Liver (tissue), 3 donors: ENCODE measurements at regions not wholly inside any gene's neighbourhood (a gene's known extent, or its start where the extent isn't known, plus 50 kb on each side); places are given as distances from the start of the nearest gene placed in this dataset.

Experiments
- ATF3 ChIP-seq: IDR thresholded peaks from 2 replicates; pipeline ENCODE4 v1.6.1; 2016; ENCODE audit warnings: antibody characterized with exemption
- CTCF ChIP-seq: fragments of 150-350 bp; IDR thresholded peaks from 2 replicates; pipeline ENCODE4 v1.5.1; 2017; ENCODE audit warnings: improper control_type of control experiment, low read depth, low read length; ENCODE audit not compliant: missing input control
- EGR1 ChIP-seq, 2 donors: IDR thresholded peaks; 2 replicates each; pipeline ENCODE4 v1.6.1; 2016 to 2018; ENCODE audit warnings: antibody characterized with exemption in 2 of 2, low read depth in 2 of 2
- FOXA1 ChIP-seq: IDR thresholded peaks from 2 replicates; pipeline ENCODE4 v1.6.1; 2016; ENCODE audit warnings: antibody characterized with exemption
- GABPA ChIP-seq, 2 donors: IDR thresholded peaks in 1 of 2; conservative IDR thresholded peaks in 1 of 2; 2 replicates each; pipeline ENCODE4 v1.6.1; 2016; ENCODE audit warnings: antibody characterized with exemption in 2 of 2, mild to moderate bottlenecking in 1 of 2, moderate library complexity in 1 of 2
- HNF4G ChIP-seq: IDR thresholded peaks from 2 replicates; pipeline ENCODE4 v1.6.1; 2016; ENCODE audit warnings: antibody characterized with exemption
- JUND ChIP-seq, 2 donors: IDR thresholded peaks; 2 replicates each; pipeline ENCODE4 v1.6.1; 2016; ENCODE audit warnings: antibody characterized with exemption in 2 of 2
- MAX ChIP-seq: IDR thresholded peaks from 2 replicates; pipeline ENCODE4 v1.6.1; 2016; ENCODE audit warnings: antibody characterized with exemption
- RAD21 ChIP-seq, 2 donors: IDR thresholded peaks; 2 replicates each; pipeline ENCODE4 v1.6.1; 2016; ENCODE audit warnings: antibody characterized with exemption in 2 of 2, mild to moderate bottlenecking in 2 of 2
- REST ChIP-seq: IDR thresholded peaks from 2 replicates; pipeline ENCODE4 v1.6.1; 2016; ENCODE audit warnings: antibody characterized with exemption, mild to moderate bottlenecking
- SP1 ChIP-seq: IDR thresholded peaks from 2 replicates; pipeline ENCODE4 v1.6.1; 2018; ENCODE audit warnings: antibody characterized with exemption, mild to moderate bottlenecking
- TAF1 ChIP-seq: conservative IDR thresholded peaks from 2 replicates; pipeline ENCODE4 v1.6.1; 2016; ENCODE audit warnings: antibody characterized with exemption, mild to moderate bottlenecking
- YY1 ChIP-seq: IDR thresholded peaks from 2 replicates; pipeline ENCODE4 v1.6.1; 2016; ENCODE audit warnings: antibody characterized with exemption, mild to moderate bottlenecking
- ZBTB33 ChIP-seq: IDR thresholded peaks from 2 replicates; pipeline ENCODE4 v1.6.1; 2016; ENCODE audit warnings: antibody characterized with exemption
- donor health status: healthy.
- donor health status: healthy.

GRCh38 chr6:43924222-43924702 is 154.3 kb downstream of the VEGFA start:
- TF ChIP-seq CTCF (no peak), GABPA (IDR thresholded peaks at IDR 0.05 in 1 of 2, conservative IDR thresholded peaks at IDR 0.05 in 1 of 2) (no peak), REST (no peak), HNF4G (no peak), RAD21 (IDR thresholded peaks at IDR 0.05) (no peak), ZBTB33 (no peak), ATF3 (no peak), TAF1 (no peak), JUND (IDR thresholded peaks at IDR 0.05) (no peak), EGR1 (IDR thresholded peaks at IDR 0.05; ENCODE audit: low read depth in 2 of 2) (no peak), FOXA1 (no peak), SP1 (no peak), YY1 (no peak), MAX (no peak)
